Middle frontal gyrus (tissue), 1 donor: ENCODE measurements at regions not wholly inside any gene's neighbourhood (a gene's known extent, or its start where the extent isn't known, plus 50 kb on each side); places are given as distances from the start of the nearest gene placed in this dataset.

ENCODE experiments used
- DNase-seq: peaks from one replicate; pipeline ENCODE4 v3.0.0-alpha.2; 2015; ENCODE audit warnings: low spot score; ENCODE audit errors: extremely low spot score

DNA sequence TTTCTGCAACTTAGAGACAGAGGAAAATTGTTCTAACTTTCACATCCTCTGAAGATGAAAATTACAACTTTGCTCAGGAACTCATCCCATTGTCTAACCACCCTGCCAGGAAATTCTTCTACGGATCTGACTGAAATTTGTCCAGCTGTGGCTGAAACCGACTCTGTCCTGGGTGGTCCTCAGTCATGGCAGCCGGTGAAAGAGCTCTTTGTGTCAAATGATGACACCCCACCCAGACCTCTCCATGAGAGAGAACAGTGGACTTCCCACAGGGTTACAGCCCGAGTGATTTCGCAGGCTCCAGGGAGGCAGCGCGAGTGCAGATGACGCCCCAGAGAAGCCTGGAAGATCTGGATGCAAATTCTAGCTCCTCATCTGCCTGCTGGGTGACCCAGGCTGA, 65.1 kb upstream of the TRIB2 start:
- no peak for DNase-seq

GRCh38 chr2:12652723-12653122, 64.0 kb upstream of the TRIB2 start:
- DNase-seq, result peak; percentile 14

DNA sequence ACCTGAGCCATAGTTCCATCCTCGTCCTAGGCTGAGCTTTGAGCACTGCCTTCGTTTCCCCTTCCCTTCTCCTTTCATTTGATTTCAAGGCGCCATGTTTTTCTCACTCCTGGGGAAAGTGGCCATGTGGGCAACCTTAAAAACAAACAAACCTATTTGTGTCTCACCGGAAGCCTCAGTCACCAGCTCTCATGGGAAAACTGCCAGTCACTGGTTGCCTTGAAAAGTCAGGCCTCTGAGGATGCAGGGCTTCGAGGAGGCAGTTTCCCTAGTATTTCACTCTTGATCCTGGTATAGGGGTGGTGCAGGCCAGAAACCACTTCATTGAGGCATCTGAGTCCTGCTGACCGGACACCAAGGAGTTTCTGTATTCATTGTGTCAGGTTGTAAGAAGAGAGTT, 59.2 kb upstream of the TRIB2 start:
- DNase-seq, result no peak

DNA sequence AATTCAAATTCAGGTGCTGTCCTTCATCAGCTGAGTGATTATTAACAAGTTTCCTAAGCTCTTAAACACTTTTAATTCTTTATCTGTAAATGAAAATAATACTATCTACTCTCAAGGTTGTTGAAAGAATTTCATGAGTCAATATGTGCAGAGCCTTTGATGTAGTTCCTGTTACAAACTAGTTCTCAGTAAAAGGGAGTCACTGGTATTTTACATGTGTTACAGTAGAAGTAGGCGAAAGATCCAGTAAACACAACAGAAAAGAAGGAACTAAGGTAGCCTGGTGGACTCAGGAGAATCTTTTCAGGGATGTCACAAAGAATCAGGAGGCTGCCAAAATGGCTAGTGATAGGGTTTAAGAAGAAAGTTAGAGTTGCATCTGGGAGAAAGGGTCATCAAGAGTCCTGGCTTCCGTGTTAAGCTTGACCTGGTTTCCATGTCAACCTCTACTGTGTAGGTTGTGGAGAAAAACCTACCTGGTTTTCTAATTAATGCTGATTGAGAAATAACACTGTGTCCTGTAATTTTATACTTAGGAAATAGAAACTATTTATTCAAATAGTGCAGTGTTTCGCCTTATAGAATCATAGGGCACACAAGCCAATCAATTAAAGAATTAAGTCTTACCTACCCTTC, 58.3 kb upstream of the TRIB2 start:
- no peak for DNase-seq

GRCh38 chr2:12661489-12661888, 55.2 kb upstream of the TRIB2 start:
- no peak for DNase-seq

DNA sequence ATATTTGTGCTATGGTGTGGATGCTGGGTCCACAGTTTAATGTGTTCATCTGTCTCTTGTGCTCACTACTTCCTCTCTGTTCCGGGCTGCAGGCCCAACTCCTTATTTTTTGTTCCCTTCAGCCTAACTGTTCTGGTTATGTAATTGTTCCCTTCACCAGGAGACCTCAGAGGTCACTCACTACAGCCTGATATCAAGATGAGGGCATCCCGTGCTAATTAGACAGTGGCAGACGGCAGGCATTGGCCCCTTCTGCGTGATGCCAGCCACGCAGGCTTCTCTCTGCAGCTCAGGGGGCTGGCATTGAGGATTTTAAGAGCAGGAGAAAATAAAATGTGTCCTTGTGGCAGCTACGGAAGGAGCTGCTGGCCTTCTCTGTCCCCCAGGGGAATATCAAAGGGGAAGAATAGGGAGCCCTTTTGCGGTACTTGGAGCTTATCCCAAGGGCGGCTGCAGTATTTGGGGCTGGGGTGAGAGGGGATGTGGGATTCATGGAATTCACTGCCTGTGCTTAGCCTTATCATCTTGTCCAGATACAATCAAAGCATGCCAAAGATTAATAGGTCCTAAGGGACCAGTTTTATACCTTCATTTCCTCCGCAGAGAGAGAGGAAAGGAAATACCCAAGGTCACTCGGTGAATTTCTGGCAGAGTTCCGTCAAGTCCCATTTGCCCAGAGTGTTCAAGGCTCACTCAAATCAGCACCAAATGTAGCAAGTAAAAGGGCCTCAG, 53.3 kb upstream of the TRIB2 start:
- no peak for DNase-seq

GRCh38 chr2:12665334-12665733, 51.4 kb upstream of the TRIB2 start:
- DNase-seq, result no peak

- DNase-seq, result no peak
Observed at GRCh38 chr2:12666445-12666844, 50.3 kb upstream of the TRIB2 start.
